Epidermal melanocyte (primary cell): ENCODE measurements at regions not wholly inside any gene's neighbourhood (a gene's known extent, or its start where the extent isn't known, plus 50 kb on each side); places are given as distances from the start of the nearest gene placed in this dataset.

ENCODE experiments used
- DNase-seq: peaks from one replicate; pipeline ENCODE4 v3.0.0; 2011; ENCODE audit warnings: low spot score; ENCODE audit not compliant: insufficient read length

DNA sequence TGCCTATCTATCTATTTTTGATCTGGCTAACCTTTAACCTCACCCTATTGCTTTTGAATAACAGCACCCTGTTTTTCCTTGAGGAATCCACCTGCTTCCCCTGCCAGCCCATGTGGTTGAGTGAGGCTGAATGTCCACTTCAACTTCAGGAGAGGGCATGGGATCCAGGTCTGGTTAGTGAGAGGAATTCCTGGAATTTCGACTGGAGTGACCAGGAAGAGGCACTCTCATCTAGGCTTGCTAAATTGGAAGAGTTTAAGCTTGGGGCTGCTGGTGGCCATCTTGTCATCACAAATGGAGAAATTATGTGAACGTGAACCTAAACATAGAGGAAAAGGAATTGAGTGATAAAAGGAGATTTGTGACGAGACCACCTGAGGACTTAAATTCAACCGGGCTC, 322.1 kb downstream of the OSTF1 start:
- DNase-seq: no peak

DNA sequence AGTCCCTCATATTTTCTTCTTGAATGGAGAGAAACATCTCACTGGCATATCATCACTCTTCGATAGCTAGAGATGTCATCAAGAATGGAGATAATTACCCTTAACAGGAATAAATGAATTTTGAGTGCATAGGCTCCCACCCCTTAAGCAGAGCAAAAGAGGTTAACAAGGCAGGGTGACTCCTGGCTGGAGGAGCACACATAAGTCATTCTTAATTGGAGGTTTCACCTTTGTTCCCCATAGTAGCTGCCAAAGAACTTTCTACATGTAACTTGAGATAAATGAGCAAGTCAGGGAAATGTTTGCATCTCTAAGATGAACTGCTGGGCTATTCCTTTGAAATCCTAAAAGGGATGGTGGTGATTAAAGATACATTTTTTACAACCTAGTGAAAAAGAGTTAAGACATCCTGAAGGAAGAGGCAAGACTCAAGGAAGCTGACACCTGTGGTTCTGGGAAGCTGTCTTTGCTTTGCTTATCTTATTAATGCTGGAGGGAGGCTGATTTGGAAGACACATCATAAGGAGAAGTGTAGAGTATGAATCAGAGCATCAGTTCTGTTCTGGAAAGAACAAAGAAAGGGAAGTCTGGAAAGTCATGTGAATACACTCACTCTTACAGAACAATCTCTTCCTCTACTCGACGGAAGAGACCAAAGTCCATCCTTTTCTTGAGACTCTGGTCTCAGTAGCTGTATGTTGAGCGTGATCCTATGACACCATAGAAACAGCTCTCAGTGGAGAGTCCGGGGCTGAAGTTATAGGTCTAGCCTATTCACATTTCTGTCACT, 326.3 kb downstream of the OSTF1 start:
- DNase-seq: no peak

DNA sequence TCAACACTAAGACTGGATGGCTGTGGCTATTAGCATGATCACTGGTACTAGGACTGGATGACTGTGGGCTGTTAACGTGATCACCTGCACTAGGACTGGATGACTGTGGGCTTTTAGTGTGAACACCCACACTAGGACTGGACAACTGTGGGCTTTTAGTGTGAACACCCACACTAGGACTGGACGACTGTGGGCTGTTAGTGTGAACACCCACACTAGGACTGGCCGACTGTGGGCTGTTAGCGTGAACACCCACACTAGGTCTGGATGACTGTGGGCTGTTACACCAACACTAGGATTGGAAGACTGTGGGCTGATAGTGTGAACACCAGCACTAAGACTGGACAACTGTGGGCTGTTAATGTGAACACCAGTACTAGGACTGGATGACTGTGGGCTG, 329.2 kb downstream of the OSTF1 start:
- no peak for DNase-seq

DNA sequence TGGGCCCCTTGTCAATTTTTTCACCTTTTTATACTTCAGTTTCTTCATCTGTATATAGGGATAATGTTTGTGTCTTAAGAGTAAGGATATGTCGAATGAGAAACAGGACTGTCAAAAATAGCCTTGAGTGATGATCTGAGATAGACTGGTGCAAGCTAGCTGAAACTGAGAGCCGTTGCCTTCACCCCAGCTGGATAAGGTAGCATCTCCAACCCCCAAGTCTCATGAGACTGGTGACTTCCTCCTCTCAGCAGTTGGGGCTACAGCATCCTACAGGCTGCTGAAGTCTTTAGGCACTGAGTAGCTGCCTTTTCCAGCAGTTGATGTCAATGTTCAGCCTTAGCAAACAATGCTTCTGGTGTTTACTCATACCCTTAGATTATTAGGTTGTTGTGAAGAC, 330.2 kb downstream of the OSTF1 start:
- DNase-seq: no peak

DNA sequence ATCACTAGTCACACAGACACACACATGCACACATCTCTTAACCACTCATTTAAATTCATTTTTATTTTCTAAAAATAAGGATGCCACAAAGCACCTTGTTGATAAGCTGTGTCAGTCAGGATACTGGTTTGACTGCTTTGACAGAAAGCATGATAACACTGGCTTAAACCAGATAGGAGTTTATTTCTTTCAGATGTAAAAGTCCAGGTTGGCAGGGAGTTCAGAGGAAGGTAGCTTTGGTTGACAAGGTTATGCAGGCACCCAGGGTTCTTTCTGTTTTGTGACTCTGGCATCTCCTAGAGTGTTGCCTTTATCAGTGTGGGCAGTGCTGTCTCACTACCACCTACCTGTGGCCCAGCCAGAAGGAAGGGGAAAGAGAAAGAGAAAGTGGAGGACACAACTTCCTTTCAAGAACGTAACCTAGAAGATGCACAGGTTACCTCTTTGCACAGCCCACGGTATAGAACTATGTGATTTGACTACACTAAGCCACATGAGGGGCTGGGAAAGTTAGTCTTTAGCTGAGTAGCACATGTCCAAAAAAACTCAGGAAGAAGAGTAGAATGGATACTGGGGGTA, 334.7 kb downstream of the OSTF1 start:
- DNase-seq: no peak

DNA sequence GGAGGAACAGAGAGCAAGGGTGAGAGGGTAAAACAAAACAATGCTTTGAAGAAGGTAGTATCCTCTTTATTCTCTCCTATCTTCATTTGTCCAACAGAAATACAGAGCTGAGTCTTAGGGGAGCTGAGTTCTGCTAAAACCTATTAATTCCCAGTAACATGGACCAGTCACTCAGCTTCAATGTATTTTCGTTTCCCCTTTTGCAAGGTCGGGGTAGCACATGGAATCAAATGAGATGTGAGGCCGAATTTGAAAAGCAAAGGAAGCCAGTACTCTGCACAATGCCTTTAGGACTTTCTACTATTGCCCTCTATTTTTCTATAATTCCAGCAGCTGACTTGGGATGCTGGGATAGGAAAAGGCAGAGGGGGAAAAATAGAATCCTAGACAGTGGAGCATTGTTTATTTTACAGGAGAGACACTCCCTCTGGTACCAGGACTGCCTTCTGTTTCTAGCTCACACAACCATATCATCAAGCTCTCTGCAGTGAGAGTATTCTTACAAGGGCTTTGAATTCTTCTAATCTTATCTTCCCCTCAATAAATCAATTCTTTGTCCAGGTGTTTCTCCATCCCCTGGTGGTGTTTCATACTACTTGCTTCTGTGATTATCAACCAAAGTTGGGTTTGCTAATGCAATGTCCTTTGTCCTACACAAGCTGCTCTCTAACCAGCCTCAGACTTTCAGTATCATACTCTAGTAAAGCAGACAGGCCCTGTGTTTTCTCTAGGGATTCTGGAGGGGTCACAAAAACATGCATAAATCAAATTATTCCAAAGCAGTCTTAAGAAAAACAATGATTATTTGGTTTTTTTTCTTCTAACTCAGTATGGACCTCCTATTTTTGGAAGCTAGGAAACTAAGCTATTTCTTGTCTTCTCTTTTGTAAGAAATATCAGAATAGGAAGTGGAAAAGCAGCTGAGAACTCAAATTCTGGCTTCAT, 341.5 kb downstream of the OSTF1 start:
- DNase-seq: no peak

DNA sequence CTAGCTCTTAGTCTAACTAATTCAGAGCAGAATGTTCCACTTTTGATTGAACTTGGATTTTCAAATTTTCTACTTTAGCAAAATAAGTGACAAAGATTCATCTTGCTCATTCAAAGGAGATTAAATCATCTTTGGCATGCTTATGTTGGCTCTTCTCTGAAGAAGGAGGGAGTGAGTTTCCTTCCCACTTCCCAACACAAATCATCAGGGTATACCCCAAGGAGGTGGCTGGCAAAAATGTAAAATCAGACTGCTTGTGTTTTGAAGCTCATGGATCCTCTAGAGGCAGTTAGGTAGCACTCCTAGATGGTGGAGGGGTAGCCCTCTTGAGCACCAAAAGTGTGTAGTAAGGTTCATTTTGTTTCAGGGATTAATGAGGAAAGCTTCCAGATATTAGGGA, 343.1 kb downstream of the OSTF1 start:
- DNase-seq: no peak

DNA sequence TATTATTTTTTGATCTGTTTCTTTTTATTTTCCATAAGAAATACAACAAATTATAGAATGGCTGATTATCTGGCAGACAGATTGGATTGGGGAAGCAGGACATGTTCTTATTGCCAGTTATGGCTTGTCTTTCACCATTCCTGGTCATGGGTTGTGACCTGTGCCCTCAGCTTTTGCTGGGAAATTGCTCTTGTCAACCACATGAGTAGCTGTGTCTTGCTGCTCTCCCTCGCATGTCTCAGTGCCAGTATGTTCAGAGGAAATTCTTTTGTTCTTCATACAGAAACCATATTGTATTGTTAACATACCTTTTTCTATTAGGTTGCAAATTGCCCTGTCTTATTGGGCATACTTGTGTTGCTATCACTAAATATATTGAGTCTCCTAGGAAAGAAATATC, 344.1 kb downstream of the OSTF1 start:
- no peak for DNase-seq

DNA sequence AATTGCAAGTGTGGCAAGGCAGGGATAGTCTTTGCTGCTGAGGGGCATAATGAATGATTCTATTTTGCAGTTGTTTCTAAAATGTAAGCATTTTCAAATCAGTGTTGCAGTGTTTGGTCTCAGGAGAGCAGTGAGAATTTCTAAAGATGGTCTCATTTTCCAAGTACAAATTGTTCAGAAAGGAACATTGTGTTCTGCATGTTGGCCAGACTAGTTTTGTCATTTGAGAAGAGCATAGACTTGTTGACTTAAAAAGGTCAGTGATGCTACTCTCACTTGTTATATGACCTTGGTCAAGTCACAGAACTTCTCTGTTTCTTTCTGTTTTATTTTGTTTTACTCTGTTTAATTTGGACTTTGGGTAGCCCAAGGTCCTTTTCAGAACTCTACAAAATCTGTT, 344.6 kb downstream of the OSTF1 start:
- no peak for DNase-seq

DNA sequence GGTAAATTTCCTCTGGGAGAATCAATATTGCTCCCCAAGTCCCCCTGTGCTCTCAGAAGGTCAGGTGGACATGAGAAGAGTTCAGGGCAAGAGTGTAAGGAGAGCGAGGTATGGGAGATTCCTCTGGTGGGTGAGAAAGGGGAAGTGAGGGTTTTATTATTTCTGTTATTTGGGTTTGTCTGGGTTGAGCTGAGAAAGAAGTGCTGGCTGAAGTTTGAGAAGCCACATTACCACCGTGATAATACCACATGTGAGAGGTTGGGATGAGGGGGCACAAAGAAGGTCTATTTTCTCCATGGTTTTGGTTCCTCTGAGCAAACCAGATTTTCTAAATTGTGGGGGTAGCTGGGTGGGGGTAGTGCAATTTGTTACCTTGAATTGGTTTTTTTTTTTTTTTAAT, 350.4 kb downstream of the OSTF1 start:
- DNase-seq: no peak

DNA sequence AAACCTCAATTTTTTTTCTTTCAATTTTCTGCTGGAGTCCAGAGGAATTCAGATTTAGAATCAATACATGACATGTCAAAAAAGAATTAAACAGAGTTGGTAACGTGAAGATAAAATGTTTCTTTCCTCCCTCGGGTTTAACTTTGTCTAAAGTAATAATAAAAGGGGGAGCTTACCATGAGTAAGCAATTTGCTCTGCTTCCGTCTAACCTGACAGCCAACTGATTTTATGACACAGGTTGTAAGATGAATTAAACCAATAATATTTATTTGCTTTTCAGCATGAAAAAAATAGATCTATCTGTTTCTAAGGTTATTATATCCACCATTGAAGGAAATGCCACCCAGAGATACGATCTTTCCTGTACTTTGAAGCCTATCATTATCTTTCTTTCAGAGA, 352.6 kb downstream of the OSTF1 start:
- DNase-seq: no peak

DNA sequence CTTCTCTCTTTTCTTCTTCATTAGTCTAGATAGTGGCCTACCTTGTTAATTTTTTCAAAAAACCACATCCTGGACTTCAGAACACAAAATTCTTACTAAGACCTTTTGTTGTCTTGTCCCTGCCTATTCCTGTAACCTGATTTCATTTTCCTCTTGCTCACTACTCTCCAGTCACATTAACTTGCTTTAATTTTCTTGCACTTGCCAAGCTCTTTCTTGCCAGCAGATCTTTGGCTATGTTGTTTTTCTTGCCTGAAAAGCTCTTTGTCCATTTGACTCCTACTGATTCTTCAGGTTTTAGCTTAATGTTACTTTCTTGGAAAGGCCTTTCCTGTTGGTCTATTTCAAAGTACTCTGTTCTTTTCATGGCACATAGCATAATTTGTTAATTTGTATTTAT, 356.8 kb downstream of the OSTF1 start:
- DNase-seq: no peak

DNA sequence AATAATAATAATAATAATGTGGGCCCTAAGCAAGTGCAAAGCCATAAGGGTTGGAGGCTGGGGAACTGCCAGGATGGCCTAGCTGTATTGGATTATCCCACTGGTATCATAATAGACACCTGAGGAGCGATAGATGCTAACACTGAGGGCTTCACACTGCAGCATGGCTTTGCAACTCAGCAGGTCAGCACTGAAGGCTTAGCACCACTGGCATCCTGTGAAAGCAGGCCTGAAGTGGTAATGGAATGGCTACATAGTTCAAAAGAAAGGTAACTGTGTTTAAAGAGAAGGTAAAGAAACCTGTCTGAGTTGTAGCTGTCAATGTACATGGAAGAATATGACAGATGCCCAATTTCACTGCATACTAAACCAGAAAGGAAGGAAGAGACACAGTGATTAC, 359.0 kb downstream of the OSTF1 start:
- no peak for DNase-seq

DNA sequence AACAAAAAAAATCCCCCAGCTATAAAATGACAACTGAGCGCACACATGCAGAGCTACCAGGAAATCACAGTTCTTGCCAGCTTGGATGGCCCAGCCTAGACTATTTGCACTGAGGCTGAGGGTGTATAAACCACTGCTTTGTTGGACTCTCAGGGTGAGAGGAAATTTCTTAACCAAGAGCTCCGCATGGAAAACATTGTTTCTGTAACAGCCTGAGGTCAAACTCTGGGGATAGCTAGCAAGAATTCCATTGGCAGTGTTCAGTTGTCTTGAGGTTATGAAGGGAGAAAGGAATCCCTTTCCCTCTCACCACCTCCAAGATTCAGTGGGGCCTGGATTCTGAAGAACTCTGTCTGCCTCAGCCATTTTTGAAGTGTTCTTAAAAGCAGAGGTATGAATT, 360.0 kb downstream of the OSTF1 start:
- DNase-seq: no peak

DNA sequence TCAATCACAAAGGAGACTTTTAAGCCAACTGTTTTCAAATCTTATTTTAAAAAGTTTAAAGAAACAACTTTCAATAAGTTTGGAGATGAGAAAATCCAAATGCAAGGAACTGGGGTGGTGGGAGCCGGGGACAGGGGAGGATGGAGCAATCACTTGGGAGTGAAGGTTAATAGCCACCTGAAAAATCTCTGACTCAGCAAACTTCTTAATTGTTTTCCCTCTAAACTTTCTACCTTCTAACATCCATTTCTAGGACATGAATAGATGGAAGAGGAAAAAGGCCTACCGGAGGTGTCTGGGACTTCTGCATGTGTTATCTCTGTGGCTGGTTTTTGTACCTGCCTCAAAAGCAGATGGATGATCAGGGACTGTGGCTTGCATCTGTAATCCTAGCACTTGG, 360.6 kb downstream of the OSTF1 start:
- no peak for DNase-seq

DNA sequence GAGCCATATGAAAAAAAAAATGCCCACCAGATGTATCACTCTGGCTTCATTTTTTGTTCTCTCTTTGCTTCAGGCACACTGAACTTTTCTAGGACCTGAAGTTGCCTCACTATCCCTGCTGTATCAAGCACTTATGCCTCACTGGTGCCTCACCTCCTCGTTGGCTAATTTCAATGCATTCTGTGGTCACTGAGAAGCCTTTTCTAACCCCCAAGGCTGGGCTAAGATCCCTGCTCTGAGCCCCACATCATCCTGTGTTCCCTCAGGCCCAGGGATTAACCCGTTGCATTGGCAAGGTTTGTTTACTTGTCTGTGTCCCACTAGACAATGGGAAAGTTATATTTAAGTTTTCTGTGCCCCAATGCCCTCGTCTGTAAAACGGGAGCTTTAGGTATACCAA, 362.7 kb downstream of the OSTF1 start:
- DNase-seq: no peak

DNA sequence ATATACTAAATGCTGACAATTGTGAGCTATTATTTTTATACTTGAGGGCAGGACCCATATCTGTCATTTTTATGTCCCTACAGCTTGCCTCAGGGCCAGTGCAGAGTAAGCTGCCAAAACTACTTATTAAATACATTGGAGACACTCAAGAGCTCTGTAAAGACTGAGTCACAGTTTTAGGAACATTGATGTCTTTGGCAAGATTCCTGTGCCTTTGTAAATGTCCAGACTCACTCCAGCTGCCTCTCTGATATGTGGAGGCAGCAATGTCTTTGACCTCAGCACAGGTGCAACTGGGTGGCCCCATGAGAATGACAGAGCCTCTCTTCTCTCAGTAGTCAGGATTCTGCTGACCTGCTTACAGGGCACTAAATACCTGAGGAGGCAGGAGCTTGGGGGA, 363.2 kb downstream of the OSTF1 start:
- no peak for DNase-seq

DNA sequence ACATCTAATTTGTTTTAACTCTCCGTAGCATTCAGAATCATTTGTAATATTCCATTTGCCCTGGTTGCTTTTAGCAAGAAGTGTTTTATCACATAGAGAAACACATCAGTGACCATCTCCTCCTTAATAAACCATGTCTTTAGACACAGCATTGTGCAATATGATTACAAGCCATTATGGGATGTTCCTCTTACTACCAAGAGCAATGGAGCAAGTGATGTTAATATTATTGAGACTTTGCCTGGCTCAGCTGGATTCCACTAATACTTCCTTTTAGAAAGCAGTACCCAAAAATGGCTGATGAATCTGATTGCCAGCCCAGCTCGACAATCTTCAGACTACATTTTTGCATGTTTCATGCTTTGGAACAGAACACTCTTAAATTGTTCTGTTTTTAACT, 364.2 kb downstream of the OSTF1 start:
- no peak for DNase-seq

DNA sequence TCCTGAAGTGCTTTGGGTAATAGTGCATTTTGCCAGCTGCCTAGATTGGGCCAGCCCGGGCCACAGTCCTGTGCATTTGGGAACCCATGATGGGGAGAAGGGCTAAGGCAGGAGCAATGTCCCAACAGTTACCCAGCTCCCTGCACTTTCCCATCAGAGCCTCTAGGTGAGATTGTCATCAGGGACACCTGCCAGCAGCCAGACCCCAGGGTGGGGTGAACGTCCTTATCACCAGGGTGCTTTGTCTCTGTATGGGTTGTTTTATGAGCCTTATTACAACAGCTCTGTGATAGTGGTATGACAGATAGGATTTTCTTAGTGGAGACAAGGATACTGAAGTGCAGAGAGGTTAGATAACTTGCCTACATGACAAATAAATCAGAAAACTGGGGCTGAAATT, 365.7 kb downstream of the OSTF1 start:
- no peak for DNase-seq

DNA sequence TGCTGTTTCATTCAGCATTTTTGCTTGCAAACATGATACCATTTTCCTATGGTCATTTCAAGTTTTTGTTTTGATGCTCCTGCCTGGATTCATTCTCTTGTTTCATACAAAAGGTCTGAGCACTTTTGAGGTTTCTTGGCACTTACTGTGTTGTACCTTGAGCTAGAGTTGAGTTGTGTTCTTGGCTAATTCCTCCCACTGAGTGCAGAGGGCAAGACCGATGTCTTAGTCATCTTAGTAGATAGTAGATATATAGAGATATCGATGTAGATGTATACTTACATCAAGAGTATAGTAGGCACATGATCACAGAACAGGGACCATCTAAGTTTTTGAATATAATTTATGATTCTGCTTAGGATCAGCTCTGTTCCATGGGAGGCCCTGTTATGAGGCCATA, 366.6 kb downstream of the OSTF1 start:
- no peak for DNase-seq

DNA sequence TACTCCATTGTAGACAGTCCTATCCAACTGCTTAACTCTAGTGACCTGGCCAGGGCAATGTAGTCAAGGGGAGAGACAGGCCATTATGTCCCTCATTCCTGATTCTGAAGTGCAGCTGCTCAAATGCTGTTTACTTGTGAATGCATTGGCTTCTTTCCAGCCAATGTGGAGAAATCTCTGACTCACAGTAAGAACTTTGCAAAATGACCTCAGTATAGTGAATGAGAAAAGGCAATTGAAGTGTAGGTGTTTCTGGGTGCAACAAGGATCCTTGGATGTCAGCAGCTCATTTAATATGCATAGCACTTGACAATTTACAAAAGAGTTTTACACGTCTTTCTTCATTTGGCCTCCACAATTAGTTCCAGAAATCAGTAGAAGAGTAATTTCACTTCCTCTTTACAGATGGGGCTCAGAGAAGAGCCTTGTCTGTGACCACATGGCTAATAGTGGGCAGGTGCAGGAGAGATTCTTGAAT, 367.2 kb downstream of the OSTF1 start:
- DNase-seq: no peak

DNA sequence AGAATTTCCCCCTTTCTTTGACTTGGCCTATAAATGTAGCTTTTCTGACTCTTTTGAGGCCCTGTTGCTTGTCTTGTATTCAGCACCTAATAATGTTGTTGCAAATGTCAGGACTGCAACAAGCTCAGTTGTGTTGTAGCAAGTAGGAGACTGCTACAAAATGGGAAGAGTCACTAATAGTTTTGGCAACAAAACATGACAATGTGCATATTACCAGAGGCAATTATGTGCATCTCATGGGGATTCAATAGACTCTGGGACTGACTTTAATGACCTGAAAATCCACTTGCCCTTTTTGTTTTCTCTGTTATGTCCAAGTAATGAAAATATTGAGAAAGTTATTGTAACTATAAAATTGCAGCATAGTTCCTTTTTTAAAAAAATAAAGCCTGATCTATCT, 368.4 kb downstream of the OSTF1 start:
- no peak for DNase-seq
